NB4 (cell line): ENCODE measurements at regions not wholly inside any gene's neighbourhood (a gene's known extent, or its start where the extent isn't known, plus 50 kb on each side); places are given as distances from the start of the nearest gene placed in this dataset.
"Not testable (repeated sequence)": the region's sequence is repeated elsewhere in the genome, so short reads cannot be mapped to it uniquely, and the experiment has no call there.

Experiments used
- CTCF ChIP-seq: IDR thresholded peaks from one replicate; pipeline ENCODE4 v1.5.1; 2012; ENCODE audit warnings: low read depth, low read length
- MAX ChIP-seq: IDR thresholded peaks from 2 replicates; pipeline ENCODE4 v1.6.1; 2011; ENCODE audit warnings: low read depth, low read length
- MYC ChIP-seq: IDR thresholded peaks from 2 replicates; pipeline ENCODE4 v1.6.1; 2011; ENCODE audit warnings: low read depth, low read length
- POLR2A ChIP-seq: IDR thresholded peaks from 2 replicates; pipeline ENCODE4 v1.6.1; 2011; ENCODE audit warnings: mild to moderate bottlenecking; ENCODE audit not compliant: insufficient read length; ENCODE audit errors: extremely low read depth

GRCh38 chr10:42235241-42235640, 403.1 kb downstream of the ZNF33B start:
- TF ChIP-seq MYC, POLR2A, CTCF, MAX: not testable (repeated sequence)
